GM12872 (cell line): ENCODE measurements at regions not wholly inside any gene's neighbourhood (a gene's known extent, or its start where the extent isn't known, plus 50 kb on each side); places are given as distances from the start of the nearest gene placed in this dataset.

ENCODE experiments used
- CTCF ChIP-seq: IDR thresholded peaks from 3 replicates; pipeline ENCODE4 v1.5.1; 2011; ENCODE audit warnings: low read depth, mild to moderate bottlenecking, low read length, moderate library complexity; ENCODE audit not compliant: insufficient read depth

DNA sequence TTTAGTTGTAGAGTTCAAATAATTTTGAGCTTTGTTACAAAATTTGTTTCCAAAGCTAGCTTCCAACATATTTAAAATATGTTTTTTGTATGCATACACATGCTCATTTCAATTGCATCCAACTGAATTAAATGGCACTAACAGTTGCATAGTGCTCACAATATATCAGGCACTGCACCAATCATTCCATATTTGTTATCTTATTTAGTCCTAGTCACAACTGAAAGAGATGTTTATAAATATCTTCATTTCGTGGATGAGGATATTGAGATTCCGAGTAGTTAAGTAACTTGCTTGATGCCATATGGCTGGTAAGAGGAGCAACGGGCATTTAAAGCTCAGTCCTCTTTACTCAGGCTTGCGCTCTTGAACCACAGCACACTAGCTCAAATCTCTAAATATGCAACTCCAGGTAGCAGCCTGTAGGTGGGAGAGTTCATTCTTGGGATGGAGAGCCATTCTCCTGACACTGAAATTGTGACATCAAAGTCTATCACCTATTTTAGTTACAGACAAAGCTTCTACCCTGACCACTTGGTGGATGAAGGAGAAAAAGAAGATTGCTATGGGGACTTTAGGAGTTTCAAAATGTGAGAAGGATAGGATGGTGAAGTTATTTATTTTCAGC is 118.0 kb upstream of the CA10 start:
- no peak for TF ChIP-seq CTCF

DNA sequence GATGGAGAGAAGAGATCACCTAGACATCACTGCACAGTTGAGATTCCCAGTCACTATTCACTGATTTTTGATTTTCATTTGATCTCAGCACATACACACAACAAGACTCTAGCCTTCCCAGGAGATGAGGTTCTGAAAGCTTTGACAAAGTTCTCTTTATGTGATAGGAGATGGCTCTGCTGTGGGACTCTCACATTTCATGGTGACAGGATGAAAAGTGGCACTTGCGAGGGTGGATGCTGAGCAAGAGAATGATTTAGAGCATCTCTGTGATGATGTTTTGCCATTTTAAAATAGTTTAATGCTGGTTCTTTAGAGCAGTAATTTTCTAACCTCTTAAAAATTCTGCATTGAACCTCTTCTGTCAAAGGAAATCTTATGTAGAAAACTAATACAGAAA is 113.3 kb upstream of the CA10 start:
- TF ChIP-seq CTCF, result no peak

DNA sequence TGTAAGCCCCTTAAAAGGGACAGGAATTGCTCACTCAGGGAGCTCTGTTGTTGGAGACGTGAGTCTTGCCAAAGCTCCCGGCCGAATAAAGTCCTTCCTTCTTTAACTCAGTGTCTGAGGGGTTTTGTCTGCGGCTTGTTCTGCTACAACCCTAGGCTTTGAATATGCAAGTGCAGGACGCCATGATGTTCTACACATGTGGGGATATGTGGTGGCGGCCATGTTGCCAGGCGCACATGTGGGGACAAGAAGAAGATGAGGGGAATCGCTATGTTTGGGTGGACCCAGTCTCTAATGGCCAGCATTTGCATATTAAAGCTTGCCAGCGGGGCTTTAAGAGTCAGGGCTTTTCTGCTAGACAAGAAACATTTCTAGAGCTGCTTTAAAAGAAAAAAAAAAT is 96.8 kb upstream of the CA10 start:
- TF ChIP-seq CTCF, result no peak

- TF ChIP-seq CTCF, result no peak
Measured at GRCh38 chr17:52244689-52245088, 86.2 kb upstream of the CA10 start.

- TF ChIP-seq CTCF, result no peak
Measured at GRCh38 chr17:52242268-52242667, 83.8 kb upstream of the CA10 start.

DNA sequence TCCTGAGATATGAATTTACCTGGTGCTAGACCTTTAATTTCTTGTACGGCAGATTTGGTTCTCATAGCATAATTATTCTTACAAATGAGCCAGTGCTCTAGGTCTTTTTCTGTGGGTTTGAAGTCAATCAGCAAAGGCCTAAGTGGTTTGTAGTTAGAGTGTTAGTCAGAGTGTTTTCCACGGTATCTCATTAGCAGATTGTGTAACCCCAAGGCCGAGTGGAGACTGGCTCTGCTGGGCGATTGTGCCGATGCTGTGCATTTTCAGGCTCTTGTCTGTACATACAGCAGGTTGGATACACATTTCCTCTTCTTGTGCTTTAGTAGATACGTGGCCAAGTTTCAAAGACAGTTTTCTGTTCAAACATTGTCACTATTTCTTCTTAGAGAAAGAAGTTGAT is 78.6 kb upstream of the CA10 start:
- TF ChIP-seq CTCF, result no peak

GRCh38 chr17:52235516-52235915 is 77.0 kb upstream of the CA10 start:
- TF ChIP-seq CTCF, result no peak
